Spleen (tissue), 7 donors: ENCODE measurements at regions not wholly inside any gene's neighbourhood (a gene's known extent, or its start where the extent isn't known, plus 50 kb on each side); places are given as distances from the start of the nearest gene placed in this dataset.

Experiments
- CTCF ChIP-seq, 11 experiments: fragments of 200-600 bp in 7 of 11; fragments of 450-650 bp in 4 of 11; sonication (generic) in 4 of 11; IDR thresholded peaks in 8 of 11; conservative IDR thresholded peaks in 3 of 11; 1 replicate in 7 of 11; 2 replicates in 4 of 11; pipeline versions ENCODE4 v1.4.0 to v1.8.0; 2016 to 2021; ENCODE audit warnings: antibody characterized with exemption in 11 of 11, inconsistent platforms in 4 of 11, mild to moderate bottlenecking in 1 of 11
- POLR2A ChIP-seq, 3 donors: fragments of 450-650 bp; IDR thresholded peaks; one replicate each; pipeline ENCODE4 v1.5.1; 2017; ENCODE audit warnings: antibody characterized with exemption in 3 of 3, mild to moderate bottlenecking in 1 of 3
- POLR2AphosphoS5 ChIP-seq, 3 donors: sonication (generic); formaldehyde crosslinking; IDR thresholded peaks; one replicate each; pipeline ENCODE4 v1.5.1; 2017; ENCODE audit warnings: antibody characterized with exemption in 3 of 3
- donor health status: DM: no; HTN: no; CAD: no; lungs with moderate emphysema.
- donor health status: DM: no; HTN: no; CAD: no.
- donor health status: DM: no; HTN: no; CAD: no.

- TF ChIP-seq CTCF (IDR thresholded peaks at IDR 0.05 in 8 of 11, conservative IDR thresholded peaks at IDR 0.05 in 3 of 11) (no peak), POLR2A (IDR thresholded peaks at IDR 0.05) (no peak), POLR2AphosphoS5 (IDR thresholded peaks at IDR 0.05) (no peak)
Observed at GRCh38 chr10:58998924-58999713, 177.3 kb upstream of the PHYHIPL start.
